Activated T-cell treated with anti-CD3 and anti-CD28 coated beads, Interleukin-2, amount 50 U/mL, for 48 hours (primary cell): ENCODE measurements at regions not wholly inside any gene's neighbourhood (a gene's known extent, or its start where the extent isn't known, plus 50 kb on each side); places are given as distances from the start of the nearest gene placed in this dataset.

Experiments
- DNase-seq, 2 experiments: peaks; one replicate each; pipeline ENCODE4 v3.0.0-alpha.2; 2020

DNA sequence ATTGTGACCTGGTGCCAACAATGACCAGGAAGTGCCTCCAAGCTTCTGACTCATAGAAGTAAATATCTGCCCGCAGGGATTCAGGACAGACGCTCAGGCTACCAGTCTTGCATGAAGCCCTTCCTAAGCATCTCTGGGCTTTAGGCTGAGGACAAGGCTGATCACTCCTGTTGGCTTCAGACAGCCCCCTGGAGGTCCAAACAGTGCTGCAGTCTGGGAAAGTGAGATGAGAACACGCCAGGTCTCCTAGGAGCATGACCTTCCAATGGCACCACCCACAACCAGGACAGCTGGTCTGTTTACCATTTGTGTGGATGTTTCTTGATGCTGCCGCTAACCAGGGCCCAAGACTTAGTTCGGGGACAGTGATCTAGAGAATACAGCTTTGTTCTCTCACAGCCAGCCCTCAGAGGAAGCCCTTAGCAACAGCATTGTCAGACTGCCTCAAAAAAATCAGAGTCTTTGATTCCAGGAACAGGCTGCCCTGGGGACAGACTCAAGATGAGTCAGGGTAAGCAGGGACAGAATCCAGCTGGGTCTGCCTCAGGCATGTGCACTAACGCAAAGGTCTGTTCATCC, 111.2 kb downstream of the ZNF280B start:
- no peak for DNase-seq

DNA sequence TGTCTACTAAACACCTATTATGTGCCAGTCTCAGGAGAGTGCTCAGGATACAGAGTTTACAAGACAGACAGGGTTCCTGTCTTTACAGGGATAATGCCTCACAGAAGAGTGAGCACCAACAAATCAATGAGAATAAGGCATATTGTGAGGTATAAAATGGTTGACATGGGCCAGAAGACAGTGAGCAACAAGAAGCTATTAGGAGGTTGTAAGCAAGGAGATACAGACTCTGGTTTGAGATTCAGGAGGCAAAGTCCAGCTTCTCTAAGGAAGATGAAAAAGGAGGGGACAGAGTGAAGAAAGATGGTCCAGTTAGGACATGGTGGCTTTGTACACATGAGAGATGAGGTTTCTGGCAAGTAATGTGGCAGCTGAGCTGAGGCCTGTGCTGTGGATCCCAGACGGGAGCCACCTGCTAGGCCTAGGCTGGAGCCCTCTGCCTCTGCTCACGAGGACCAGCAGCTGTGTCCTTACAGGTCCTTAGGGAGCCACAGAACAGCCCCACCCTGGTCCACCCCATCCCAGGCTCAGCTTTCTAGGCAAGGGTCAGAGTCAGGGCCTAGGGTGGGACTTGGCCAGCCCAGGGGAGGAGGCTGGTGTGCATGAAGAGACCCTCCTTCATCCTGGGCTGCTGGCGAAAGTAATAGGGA, 110.5 kb downstream of the ZNF280B start:
- DNase-seq, result no peak

DNA sequence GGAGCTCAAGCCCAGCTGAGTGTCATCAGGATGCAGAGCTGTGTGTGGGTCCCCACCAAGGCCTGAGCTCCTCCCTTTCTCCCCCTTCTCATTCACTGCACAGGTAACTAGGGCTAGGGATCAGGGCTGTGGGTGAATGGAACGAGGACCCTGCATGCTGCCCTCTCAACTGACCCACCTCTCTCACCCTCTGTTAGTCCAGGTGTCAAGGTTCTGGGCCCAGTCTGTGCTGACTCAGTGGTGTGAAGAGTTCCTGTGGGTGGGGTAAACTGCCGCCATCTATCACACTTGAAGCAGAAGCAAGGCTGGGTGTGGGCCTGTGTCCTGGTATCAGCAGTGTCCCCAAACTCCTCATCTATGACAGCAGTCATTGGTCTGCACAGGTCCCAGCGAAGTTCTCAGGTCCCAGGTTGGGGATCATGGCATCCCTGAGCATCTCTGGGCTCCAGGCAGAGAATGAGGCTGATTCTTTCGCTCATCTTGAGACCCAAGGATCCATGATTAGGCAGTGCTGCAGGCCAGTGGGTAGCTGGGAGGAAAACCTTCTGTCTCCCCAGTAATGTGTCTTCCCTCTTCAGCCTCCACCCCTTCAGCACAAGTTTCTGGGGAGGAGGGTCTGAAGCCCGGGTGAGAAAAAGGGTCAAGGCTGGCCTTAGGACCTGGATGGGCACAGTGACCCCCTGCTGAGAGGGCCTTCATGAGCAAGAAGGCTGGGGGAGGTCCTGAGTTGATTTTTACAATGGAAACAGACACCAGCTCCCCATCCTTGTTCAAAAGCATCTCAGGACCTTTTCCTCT, 109.8 kb downstream of the ZNF280B start:
- no peak for DNase-seq

DNA sequence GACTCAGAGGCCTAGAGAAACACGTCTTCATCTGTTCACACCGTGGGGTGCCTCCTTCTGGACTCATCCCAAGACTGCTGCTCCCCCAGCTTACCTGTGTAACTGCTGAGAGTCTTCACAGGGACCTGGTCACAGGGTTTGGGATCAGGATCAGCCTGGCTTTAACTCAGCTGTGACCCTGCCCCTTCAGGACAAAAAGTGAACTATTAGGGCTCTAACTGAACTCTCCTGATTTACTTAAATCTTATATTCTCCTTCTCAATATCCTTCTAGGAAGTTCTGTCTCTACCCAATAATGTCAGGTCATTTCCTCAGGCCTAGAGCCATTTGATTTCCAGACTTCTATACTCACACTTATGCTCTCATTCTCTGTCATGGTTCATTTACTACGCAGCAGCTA, 108.4 kb downstream of the ZNF280B start:
- no peak for DNase-seq

DNA sequence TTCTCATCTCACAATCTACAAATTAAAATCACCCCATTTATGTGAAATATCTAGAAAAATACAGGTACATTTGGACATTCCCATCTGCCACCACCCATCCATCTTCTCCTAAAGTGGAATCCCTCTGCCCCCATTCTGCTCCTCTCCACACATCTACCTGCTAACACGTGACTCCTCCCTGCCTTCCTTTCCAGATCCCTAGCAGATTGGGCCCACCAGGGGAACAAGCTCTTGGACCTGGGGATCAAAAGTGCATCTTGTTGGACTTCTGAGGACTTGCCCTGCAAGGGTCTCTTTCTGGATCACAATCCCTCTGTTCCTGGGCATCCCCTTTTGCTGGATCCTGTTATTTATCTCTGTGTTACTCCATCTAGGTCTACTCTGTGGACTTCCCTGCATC, 107.6 kb downstream of the ZNF280B start:
- no peak for DNase-seq

DNA sequence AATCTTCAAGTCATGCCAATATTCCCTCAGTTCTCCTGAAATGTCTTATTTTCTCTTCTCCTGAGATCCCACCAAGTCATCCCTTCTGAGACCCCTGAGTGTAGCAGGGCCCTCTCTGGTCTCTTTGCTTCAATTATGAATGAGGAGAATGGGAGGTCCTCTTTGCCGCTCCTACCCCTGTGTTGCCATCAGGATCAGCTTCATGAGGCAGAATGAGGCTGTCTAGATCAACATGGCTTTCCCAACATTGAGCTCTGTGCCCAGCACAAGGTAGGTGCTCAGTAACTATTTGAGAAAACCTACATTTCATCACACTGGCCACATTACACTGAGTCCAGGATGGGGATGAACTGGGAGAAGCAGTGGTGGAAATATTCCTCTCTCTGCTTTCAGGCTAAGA, 107.2 kb downstream of the ZNF280B start:
- DNase-seq, result no peak

DNA sequence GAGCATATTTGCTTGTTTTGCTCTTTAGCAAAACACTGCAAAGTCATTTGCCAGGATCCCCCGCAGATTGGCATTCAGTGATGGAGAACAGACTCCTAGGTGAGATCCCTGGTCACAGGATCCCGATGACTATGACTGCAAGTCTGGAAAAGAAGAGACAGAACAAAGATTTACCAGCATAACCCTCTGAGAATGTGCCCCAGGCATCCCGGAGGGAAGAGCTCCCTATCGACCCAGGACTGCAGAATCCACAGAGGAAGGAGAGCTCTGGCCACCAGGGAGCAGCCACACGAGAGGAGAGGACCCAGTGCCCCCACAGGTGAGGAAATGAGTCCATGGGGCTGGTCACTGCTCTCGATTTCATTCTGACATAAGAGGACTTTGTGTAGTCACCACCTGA, 105.2 kb downstream of the ZNF280B start:
- DNase-seq, result no peak

DNA sequence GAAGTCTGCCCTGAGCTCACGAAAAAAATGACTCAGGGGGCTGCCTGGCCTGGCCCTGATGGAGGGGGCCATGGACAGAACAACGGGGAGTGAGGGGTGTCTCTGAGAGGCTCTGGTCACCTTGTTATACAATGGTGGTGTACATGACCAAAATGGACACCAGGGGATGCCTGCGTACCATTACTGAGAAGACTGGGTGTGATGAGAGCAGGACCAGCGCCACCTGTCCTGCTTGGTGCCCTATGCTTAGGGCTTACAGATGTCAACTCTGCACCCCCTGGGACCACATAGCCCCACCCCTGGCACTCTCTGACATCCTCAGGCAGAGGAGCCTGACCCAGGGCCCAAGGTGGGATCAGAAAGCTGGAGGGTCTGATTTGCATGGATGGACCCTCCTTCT, 104.8 kb downstream of the ZNF280B start:
- no peak for DNase-seq

DNA sequence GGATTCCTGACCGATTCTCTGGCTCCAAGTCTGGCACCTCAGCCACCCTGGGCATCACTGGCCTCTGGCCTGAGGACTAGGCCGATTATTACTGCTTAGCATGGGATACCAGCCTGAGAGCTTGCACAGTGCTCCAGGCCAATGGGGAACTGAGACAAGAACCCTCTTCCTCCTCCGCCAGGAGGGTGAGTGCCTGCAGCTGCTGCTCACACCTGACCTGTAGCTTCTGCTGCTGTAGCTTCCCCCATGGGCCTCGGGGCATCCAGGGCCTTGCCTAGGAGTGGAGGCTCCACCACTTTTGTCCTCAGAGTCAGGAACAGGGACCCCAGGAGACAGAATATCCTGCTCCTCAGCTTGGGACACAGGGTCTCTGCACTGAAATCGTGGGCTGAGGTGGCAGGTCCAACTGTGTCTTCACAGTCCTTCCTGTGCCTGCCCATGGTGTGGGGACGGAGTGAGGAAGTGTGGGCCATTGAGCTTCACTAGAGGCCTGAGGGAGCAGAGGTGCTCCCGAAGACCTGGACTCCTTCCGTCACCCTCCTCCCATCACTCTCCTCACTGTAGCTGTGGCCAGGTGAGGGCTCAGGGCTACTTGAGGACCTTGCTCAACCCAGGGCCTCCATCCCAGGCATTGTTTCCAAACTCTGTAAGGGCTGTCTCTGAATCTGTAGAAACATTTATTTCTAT, 103.8 kb downstream of the ZNF280B start:
- DNase-seq, result no peak

DNA sequence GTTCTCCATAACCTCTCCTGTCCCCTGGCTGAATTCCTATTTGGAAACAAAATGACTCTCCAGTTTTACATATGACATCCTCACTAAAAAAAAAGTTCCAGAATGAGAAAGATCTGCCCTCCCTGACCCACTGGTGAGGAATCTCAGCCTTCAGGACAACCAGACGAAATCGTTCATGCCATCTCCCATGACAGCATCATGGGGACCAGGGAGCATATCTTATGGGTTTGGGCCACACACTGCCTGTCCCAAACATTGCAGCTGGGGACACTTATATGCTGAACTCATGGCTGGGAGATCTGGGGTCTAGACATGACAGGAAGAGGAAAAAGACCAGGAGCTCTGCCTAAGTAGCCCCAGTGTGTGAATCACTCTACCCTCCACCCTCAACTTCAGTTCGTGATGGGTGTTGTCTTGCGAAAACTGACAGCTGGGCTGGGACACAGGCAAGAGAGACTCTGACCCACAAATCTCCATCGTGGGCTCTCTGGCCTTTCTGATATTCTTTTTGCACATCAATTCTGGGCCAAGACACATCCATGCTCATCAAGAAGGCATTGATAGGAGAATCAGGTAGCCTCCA, 102.0 kb downstream of the ZNF280B start:
- DNase-seq, result no peak

DNA sequence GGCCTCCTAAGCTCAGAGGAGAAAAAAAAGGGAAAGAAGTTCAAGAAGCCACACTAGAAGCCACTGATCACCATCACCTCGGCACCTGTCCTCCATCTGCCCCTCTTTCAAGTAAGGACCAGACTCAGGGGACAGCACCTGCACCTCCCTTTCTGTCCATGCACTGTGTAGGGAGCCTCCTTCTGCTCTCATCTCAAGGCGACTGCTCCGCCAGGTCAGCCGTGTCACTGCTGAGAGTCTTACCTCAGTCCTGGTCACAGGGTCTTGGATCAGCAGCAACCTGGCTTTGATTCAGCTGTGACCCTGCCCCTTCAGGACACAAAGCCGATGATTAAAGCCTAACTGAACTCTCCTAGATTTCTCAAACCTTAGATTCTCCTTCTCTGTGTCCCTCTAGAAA, 101.5 kb downstream of the ZNF280B start:
- DNase-seq, result no peak

DNA sequence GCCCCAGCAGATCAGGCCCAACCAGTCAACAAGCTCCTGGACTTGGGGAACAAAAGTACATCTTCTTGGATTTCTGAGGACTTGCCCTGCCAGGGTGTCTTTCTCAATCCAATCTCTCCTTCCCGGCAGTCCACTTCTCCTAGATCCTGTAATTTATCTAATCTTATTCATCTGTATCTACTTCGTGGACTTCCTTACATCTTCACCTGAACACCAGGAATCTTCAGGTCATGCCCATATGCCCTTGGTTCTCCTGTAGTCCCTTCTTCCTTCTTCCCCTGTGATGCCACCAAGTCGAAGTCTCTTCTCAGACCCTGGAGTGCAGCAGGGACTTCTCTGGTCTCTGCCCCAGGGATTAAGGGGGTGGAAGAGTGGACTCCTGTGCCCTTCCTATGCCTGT, 100.3 kb downstream of the ZNF280B start:
- DNase-seq, result no peak

DNA sequence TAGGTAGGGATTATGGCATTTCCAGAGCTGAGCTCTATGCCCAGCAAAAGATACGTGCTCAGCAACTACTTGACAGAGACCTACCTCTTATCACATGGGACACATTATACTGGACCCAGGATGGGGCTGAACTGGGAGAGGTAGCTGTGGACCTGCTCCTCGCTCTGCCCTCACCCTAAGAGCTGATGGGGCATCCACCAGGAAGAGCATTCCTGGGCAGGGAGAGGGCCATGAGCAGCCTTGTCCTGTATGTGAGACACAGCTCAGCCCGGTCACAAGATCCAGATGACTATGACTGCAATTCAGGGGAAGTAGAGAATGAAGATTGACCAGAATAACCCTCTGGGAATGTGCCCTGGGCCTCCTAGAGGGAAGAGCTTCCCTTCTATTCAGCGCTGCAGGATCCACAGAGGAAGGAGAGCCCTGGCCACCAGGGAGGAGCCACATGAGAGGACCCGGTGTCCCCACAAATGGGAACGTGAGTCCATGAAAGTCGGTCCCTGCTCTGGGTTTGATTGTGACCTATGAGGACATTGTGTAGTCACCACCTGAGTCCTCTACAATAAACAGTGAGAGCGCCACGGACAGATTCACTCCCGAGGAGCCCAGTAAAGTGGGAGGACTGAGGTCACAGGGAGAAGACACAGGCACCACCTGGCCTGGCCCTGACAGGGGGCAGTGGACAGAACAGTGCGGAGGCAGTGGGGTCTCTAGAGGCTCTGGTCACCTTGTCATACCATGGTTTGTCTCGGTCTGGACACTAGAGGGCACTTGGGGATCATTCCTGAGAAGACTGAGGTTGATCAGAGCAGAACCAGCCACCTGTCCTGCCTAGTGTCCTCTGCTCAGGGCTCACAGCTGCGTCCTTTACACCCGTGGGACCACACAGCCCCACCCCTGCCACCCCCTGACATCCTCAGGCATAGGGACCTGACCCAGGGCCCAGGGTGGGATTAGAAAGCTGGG, 99.5 kb downstream of the ZNF280B start:
- peak in 1 of 2 experiments; percentile 29 for DNase-seq

DNA sequence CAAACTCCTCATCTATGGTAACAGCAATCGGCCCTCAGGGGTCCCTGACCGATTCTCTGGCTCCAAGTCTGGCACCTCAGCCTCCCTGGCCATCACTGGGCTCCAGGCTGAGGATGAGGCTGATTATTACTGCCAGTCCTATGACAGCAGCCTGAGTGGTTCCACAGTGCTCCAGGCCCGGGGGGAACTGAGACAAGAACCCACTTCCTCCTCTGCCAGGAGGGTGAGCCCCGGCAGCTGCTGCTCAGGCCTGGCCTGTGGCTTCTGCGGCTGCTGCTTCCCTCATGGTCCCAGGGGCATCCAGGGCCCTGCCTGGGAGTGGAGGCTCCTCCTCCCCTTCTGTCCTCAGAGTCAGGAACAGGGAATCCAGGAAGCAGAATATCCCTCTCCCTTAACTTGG, 98.4 kb downstream of the ZNF280B start:
- DNase-seq, result no peak

DNA sequence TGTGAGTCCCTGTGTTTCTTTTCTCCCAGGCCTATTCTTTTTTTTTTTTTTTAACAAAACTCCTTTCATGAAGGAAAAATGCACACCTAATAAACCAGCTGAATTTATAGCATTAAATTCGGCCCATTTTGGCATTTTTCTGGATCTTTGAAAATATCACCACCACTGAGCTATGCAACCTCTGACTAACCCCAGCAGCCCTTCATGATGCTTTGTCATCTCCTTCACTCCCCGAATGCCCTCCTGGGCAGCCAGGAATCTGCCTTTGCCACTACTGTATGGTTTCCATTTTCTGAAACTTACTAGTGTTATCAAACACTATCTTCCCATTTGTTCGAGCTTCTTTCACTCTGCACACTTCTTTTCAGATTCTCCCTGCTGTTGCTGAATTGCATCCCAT, 97.9 kb downstream of the ZNF280B start:
- DNase-seq, result no peak

DNA sequence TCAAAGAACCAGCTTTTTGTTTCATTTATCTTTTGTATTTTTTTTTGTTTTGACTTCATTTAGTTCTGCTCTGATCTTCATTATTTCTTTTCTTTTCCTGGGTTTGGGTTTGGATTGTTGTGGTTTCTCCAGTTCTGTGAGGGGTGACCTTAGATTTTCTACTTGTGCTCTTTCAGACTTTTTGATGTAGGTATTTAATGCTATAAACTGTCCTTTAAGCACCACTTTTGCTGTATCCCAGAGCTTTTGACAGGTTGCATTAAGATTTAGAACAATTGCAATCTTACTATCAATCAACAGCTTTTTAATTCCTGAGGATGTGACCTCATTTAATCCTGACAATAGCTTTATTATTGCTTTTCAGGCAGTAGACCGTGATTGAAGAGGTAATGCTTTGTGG, 94.3 kb downstream of the ZNF280B start:
- no peak for DNase-seq

DNA sequence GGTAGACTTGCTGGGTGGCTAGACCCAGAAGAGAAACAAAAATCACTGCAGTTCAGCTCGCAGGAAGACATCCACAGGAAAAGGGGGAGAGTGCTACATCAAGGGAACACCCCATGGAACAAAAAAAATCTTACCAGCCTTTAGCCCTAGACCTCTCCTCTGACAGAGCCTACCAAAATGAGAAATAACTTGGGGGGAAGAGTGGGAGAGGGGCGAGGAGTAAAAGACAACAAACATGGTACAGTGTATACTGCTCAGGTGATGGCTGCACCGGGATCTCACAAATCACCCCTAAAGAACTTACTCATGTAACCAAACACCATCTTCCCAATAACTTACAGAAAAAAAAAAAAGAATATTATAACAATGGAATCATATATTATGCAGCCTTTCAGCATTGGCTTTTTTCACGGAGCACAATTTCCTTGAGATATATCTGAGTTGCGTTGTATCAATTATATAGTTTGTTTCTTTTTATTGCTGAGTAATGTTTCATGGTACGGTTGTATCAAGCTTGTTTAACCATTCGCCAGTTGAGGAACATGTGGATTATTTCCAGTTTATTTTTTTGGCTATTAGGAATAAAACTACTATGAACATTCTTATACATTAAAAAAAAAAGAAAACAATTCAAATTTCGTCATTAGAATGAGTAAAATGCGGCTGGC, 90.9 kb downstream of the ZNF280B start:
- DNase-seq, result no peak

DNA sequence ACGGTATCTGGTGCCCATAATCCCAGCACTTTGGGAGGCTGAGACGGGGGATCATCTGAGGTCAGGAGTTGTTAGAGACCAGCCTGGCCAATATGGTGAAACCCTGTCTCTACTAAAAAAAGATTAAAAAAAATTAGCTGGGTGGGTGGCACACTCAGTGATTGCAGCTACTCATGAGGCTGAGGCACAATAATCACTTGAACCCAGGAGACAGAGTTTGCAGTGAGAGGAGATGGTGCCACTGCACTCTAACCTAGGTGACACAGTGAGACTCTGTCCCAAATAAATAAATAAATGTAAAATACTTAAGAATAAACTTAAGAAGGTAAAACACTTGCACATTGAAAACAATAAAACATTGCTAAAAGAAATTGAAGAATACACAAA, 90.4 kb downstream of the ZNF280B start:
- no peak for DNase-seq

DNA sequence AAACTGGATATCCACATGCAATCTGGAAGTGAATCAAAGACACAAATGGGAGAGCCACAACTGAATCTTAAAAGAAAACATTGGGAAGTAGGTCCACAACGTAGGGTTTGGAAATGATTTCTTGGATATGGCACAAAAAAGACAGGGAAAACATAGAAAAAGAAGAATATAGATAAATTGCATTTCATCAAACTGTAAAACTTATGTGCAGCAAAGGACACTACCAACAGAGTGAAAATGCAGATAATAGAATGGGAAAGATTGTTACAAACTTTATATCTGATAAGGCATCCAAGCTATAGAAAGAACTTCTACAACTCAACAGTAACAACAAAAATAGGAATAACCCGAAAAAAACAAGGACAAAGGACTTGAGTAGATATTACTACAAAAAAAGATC, 89.6 kb downstream of the ZNF280B start:
- no peak for DNase-seq

DNA sequence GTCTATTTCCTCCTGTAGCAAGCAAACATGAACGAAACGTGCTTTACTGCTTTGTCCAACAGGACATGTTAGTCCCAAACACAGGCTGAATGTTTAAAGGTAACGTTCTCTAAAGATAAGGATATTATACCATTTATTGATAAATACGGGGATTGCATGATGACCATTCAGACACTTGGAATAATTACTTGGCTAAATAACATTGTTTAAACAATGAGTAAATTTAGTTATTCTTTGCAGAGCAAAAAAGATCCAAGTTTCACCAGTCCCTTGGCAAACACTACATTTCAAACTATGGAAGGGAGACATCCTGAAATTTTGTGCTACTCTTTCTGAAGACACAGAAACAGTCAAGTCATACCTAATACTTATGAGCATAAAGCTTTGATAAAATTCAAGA, 88.0 kb downstream of the ZNF280B start:
- DNase-seq, result no peak

DNA sequence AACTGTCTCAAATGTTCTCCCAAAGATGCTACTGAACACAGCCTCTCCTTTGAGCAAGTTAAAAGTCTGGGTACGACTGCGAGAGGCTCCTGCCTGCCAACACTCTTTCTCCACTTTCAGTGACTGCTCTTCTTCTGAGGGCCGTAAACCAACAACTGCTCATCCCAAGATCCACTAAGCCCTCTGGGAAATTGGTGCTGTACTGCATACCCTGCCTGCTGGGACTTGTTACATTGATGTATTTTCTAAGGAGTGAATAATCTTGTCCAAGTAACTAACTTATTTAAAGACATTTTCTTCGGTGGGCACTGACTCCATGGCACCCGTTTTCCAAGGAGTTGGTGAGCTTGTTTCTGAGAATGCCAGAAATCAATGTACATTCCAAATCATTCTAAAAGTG, 87.2 kb downstream of the ZNF280B start:
- no peak for DNase-seq
